Lower leg skin (tissue), 3 donors: ENCODE measurements at regions not wholly inside any gene's neighbourhood (a gene's known extent, or its start where the extent isn't known, plus 50 kb on each side); places are given as distances from the start of the nearest gene placed in this dataset.

Experiments
- POLR2A ChIP-seq, 2 donors: fragments of 450-650 bp; IDR thresholded peaks; one replicate each; pipeline ENCODE4 v1.6.1; 2016 to 2017; ENCODE audit warnings: antibody characterized with exemption in 2 of 2, mild to moderate bottlenecking in 1 of 2, moderate library complexity in 1 of 2
- TF ChIP-seq, protein P1 (sequence below), 3 donors: fragments of 450-650 bp; IDR thresholded peaks; one replicate each; pipeline ENCODE4 v1.5.1; 2016; ENCODE audit warnings: antibody characterized with exemption in 3 of 3, mild to moderate bottlenecking in 3 of 3, moderate library complexity in 2 of 3

DNA sequence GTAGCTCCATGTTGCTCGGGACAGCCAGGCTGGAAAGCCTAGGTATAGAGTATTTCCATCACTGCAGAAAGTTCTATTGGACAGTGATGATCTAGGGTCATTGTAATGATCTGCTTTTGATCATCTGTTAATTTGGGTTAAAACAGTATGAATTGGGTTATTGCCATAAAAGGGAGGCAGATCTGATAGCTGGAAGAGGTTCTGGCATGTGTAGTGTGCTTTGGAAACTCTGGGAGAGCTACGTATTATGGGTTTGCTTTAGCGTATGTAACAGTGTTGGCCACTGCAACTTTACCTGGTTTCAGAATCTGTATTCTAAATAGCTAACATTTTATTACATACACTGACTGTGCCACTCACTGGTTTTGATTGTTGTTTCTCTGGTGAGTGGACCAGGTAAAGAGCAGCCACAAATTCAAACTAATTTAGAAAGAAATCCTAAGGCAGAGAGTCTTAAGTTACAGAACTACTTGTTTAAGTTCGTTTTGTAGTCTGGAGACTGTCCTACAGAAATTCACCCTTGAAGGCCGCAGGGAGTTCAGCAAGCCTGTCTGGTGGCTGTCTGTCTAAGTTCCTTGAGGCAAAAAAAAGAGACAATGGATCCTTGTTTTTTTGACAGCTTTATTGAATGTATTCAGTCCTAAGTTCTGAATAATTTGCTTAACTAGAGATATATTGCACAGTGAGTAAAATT, 300.3 kb downstream of the PRL start:
- TF ChIP-seq, protein P1, sequence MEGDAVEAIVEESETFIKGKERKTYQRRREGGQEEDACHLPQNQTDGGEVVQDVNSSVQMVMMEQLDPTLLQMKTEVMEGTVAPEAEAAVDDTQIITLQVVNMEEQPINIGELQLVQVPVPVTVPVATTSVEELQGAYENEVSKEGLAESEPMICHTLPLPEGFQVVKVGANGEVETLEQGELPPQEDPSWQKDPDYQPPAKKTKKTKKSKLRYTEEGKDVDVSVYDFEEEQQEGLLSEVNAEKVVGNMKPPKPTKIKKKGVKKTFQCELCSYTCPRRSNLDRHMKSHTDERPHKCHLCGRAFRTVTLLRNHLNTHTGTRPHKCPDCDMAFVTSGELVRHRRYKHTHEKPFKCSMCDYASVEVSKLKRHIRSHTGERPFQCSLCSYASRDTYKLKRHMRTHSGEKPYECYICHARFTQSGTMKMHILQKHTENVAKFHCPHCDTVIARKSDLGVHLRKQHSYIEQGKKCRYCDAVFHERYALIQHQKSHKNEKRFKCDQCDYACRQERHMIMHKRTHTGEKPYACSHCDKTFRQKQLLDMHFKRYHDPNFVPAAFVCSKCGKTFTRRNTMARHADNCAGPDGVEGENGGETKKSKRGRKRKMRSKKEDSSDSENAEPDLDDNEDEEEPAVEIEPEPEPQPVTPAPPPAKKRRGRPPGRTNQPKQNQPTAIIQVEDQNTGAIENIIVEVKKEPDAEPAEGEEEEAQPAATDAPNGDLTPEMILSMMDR (IDR thresholded peaks at IDR 0.05) = no peak
- no peak for TF ChIP-seq POLR2A (IDR thresholded peaks at IDR 0.05)
